Activated CD8-positive, alpha-beta memory T cell treated with anti-CD3 and anti-CD28 coated beads for 36 hours (primary cell): ENCODE measurements at regions not wholly inside any gene's neighbourhood (a gene's known extent, or its start where the extent isn't known, plus 50 kb on each side); places are given as distances from the start of the nearest gene placed in this dataset.
"Not testable (repeated sequence)": the region's sequence is repeated elsewhere in the genome, so short reads cannot be mapped to it uniquely, and the experiment has no call there.

Experiments
- CTCF ChIA-PET: fragments of 350-600 bp; sonication (Branson Sonifier 250); formaldehyde crosslinking; loops from one replicate; lab custom pipeline; 2021; ENCODE audit warnings: antibody characterized with exemption; lab: Charles Lee
- POLR2A ChIA-PET: fragments of 350-600 bp; sonication (Branson Sonifier 250); formaldehyde crosslinking; loops from one replicate; lab custom pipeline; 2021; ENCODE audit warnings: antibody characterized with exemption; lab: Charles Lee

DNA sequence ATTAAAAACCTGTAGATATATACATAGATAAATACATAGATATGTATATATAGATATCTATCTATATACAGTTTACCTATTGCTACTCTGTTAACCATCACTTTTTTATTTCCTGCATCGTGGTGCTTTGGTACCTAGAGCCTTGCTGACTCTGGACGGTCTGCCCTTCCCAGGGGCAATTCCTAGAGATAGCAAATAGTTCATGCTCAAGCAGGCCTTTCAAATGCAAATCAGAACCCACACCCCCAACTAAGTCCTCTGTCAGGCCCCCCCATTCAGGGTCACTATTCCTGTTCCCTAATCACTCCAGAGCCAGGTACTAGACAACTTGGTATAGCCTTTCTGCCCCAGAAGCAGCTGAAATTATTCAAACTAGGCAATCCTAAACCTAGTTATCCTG is 273.5 kb upstream of the ADGRL3 start:
- POLR2A ChIA-PET = no interaction called here
- CTCF ChIA-PET = no interaction called here

DNA sequence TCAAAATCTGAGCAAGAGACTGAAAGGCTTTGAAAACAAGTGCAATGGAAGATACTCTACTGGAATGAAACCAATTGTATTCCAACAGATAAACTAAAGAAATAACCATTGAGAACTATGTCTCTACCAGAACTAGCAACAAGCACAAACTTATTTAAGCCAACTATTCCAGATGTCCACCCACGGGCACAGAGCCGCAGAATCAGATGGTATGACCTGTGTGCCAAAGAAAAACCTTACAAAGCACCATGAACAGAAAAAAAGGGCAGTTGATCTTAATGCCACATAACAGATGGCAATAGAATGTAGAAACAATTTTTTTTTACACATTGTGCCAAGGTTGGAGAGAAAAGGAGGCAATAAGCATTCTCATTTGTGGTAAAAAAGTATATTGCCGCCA is 269.3 kb upstream of the ADGRL3 start:
- ChIA-PET CTCF (no interaction called here), POLR2A (no interaction called here)

DNA sequence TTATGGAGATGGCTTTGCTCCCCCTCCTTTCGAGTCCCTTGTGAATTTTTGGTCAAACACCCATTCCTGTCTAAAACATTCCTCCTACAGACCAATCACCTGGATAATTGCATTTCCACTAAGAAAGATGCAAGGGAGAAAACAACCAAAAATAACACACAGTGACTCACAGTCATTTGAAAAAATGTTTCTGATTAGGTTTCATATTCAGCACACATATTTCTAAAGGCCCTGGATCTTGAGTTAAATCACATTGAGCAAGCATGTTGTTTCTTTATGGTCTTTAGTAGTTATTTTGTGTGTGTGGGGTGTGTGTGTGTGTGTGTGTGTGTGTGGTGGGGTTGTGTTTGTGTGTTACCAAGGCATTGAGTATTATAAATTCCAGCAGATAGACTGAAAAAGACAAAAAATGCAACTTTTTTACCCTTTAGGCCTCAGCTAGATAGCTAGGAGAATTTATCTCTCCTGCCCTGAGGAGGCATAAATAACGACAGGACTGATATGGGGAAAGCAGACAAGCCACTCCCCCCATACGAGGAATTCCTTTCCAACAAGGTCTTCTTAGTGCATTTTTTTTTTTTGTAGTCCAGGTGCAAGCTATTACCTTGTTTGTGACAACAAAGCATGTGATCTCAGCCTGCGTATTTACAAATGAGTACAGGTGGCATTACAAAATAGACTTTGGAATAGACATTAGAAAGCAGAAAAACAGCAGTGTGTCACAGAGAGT is 265.4 kb upstream of the ADGRL3 start:
- POLR2A ChIA-PET = no interaction called here
- CTCF ChIA-PET = interaction anchor here (0.7 kb wide), 1 partner anchor 218 kb away, joined by 5 read pairs; no protein-coding TSS in a partner anchor

DNA sequence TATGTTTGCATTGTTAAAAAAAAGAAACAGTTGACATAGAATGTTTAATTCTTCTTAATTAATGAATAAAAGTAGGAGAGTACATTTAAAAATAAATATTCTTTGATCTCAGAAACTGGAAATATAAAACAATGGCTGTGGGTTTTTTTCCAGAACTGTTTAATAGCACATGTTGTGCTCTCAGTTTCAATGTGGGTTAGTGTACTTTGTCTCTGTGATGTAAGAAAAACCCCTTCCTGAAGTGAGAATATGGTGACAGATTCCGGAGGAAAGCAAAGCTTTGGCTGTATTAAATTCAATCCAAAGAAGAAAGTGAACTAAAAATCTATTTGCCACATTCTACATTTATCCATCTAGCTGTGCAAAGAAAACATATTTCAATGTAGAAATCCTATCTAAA is 261.9 kb upstream of the ADGRL3 start:
- CTCF ChIA-PET = no interaction called here
- POLR2A ChIA-PET = no interaction called here

DNA sequence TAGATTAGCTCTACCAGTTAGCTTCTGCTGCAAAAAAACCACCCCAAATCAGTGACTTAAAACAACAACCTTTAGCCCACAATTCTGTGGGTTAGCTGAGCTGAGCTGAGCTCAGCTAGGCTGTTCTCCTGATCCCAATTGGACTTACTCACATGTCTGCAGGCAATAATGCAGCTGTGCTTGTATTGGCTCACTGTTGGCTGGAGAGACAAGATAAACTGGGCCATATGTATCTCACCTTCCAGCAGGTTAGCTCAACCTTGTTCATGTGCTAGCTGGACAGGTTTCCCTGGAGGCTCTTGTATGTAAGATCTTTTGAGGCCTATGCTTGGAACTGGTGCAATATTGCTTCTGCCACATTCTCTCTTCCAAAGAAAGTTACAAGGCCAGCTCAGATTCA is 261.5 kb upstream of the ADGRL3 start:
- POLR2A ChIA-PET = no interaction called here
- CTCF ChIA-PET = no interaction called here

DNA sequence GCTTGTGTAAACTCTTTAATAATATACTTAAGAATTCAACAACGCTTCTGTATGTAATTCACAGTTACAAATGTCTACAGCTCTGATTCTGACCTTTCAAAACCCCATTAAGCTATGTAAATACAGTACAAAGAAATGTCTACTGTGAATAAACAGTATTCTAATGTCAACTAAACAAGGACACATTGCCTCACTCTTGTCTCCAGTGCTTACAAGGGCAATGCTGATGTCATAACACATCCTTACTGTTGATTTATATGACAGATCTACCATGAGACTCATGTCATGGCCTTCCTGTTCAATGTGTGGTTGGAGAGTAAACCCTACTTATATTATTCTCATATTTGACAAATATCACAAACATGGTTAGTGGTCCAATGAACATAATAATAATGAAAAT is 256.1 kb upstream of the ADGRL3 start:
- ChIA-PET CTCF (no interaction called here), POLR2A (no interaction called here)

DNA sequence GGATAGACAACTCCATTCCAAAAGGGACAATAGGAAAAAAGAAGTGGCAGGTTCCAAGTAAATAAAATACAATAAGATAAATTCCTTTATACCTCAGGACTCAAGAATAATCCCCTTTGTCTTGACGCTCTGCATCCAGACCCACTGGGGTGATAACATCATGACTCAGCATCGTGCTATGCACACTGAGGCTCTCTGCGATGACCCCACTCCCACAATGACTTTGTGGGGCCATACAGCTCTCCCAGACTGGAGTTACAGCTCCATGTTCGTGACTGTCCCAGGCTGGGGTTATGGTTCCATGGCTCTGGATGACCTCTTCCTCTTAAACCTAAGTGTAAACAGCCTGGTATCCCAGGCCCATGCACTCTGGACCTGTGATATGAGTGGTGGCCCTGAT is 254.5 kb upstream of the ADGRL3 start:
- ChIA-PET POLR2A (no interaction called here), CTCF (no interaction called here)

DNA sequence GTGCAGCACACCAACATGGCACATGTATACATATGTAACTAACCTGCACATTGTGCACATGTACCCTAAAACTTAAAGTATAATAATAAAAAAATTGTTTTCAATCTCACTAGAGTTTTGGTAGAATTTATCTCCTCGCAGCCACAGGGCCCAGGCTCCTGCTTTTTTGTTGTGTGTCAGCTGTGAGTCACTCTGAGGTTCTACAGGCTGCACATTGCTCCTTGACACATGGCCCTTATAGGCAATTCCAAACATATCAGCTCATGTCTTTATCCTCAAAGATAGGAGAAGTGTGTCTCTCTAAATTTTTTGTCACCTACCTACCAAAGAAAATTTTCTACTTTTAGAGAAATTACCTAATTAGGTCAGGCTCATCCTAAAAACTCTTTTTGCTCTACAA is 252.1 kb upstream of the ADGRL3 start:
- ChIA-PET POLR2A (no interaction called here), CTCF (no interaction called here)

DNA sequence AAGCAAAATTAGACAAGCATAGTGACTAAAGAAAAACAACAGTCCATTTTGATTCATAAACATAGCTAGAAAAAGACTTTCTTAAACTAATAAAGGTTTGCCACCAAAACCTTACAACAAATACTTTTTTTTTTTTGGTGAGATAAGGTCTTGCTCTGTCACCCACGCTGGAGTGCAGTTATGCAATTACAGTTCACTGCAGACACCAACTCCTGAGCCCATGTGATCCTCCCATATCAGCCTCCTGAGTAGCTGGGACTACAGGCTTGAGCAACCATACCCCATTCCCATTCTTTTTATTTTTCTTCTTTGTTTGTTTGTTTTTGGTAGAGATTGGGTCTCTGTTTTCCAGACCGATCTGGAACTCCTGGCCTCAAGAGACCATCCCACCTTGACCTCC is 247.2 kb upstream of the ADGRL3 start:
- CTCF ChIA-PET = no interaction called here
- POLR2A ChIA-PET = no interaction called here

DNA sequence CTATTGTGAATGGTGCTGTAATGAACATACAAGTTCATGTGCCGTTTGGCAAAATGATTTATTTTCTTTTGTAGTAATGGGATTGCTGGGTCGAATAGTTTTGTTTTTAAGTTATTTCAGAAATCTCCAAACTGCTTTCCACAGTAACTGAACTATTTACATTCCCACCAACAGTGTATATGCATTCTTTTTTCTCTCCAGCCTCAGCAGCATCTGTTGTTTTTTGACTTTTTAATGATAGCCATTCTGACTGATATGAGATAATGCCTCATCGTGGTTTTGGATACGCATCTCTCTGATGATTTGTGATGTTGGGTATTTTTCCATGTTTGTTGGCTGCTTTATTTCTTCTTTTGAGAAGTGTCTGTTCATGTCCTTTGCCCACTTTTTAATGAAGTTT is 246.3 kb upstream of the ADGRL3 start:
- CTCF ChIA-PET = no interaction called here
- POLR2A ChIA-PET = no interaction called here

DNA sequence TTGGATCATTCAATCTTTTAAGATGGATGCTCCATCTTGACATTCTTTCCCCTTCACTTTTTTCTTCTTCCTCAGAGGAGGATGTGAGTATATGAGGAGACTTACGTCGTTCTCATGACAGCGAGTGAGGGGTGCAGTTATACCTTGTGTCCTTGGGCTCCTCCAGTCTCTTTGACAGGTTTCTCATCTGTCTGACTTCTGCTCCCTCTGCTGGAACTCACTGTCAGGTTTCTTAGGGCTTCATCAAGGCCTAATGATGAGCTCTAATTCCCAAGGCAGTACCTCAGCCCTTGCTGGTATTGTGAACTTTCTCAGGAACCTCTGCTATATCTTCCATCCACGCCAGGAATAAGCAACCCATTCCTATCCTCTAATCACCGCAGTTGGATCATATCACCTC is 237.8 kb upstream of the ADGRL3 start:
- ChIA-PET CTCF (no interaction called here), POLR2A (no interaction called here)

DNA sequence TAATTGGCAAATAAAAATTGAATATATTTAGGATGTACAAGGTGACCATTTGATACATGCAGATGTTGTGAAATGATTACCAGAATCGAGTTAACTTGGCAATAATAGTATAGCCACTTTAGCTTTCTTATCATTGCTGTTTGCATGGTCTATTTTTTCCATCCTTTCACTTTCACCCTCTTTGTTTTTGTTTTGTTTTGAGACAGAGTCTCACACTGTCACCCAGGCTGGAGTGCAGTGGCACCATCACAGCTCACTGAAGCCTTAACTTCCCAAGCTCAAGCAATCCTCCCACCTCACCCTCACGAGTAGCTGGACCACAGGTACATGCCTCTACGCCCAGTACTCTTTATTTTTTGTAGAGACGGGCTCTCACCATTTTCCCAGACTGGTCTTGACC is 218.6 kb upstream of the ADGRL3 start:
- ChIA-PET POLR2A (no interaction called here), CTCF (no interaction called here)

DNA sequence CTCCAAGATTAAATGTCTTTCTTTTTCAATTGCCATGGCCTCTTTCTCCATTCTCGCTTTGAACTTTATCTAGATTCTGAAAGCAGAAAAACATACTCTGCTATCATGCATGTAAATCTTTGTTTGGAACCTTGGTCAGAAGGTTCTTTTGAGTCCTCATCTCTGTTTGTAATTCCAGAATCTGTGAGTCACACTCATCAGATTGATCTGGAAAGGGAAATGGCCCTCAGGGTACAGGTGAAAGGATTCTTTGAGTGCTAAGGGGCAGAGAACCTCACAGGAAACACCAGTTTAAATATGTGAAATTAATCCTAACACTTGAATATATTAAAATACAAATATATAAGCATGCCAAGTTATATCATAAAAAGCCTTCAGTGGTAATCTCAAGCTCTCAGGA is 211.0 kb upstream of the ADGRL3 start:
- POLR2A ChIA-PET = no interaction called here
- CTCF ChIA-PET = no interaction called here

DNA sequence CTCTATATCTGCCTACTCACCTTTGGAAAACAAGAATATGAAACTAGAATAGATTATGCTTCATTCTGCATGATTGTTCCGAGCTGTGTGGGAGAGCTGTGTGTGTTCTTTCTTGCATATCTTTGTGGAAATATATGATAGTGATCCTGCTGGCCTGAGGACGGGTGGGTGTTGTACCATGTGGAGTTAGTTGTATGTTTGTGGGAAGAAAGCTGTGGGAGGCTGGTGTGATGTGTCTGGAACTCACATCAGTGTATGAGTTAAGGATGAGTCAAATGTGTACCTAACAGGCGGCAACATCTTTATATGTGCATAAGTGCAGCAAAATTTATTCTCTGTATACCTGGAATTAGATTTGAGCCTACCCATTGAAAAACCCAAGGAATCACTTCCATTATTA is 208.1 kb upstream of the ADGRL3 start:
- ChIA-PET CTCF (no interaction called here), POLR2A (no interaction called here)

DNA sequence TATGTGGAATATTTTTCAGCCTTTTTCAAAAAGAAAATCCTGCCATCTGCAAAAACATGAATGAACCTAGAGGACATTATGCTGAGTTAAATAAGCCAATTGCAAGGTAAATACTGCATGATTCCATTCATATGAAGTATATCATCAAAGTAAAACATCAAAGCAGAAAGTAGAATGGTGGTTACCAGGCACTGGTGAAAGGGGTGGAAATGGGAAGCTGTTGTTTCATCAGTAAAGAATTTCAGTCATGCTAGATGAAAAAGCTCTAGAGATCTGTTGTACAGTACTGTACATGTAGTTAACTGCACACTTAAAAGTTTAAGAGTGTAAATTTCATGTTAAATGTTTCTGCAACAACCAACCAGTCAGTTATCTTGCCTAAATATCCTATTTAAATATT is 196.8 kb upstream of the ADGRL3 start:
- ChIA-PET POLR2A (no interaction called here), CTCF (no interaction called here)

DNA sequence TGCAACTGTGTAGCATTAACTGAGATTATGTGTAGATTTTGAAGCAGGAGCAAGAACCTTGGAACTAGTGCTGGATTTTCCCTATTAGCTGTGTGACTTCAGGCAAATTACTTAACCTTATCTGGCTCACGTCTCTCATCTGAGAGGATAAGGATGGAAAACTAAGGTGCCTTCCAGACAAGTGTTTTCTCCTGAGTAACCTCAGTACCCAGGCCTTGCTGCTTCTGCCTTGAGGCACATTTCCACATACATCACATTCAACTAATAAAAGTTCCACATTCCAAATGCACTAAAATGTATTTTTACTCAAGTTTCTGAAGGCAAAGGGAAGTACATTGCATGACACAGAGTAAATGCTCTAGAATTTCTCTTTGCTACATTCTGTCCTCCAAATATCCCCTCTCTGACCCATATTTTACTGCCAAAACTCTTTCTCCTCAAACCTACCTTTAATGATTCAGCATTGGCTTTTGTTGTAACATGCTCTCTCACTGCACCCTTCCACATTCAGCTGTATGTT is 195.4 kb upstream of the ADGRL3 start:
- POLR2A ChIA-PET = no interaction called here
- CTCF ChIA-PET = no interaction called here

DNA sequence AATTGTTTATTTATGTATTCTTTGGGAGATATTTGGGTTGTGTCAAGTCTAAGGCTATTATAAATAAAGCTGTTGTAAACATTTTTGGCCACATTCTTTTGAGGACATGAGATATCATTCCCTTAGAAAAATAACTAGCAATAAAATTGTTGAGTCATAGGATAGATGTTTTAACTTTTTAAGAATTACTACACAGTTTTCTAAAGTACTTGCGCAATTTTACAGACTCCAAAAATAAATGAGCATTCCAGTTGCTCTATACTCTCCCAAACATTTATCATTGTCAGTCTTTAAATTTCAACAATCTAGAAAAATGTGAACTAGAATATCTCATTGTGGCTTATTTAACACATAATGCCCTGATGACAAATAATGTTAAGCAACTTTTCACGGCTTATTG is 189.1 kb upstream of the ADGRL3 start:
- ChIA-PET POLR2A (no interaction called here), CTCF (no interaction called here)

DNA sequence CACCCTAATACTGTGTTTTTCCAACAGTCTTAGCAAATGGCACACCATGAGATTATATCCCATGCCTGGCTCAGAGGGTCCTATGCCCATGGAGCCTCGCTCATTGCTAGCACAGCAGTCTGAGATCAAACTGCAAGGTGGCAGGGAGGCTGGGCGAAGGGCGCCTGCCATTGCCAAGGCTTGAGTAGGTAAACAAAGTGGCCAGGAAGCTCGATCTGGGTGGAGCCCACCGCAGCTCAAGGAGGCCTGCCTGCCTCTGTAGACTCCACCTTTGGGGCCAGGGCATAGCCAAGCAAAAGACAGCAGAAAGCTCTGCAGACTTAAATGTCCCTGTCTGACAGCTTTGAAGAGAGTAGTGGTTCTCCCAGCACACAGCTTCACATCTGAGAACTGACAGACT is 188.2 kb upstream of the ADGRL3 start:
- POLR2A ChIA-PET, CTCF ChIA-PET: not testable (repeated sequence)

DNA sequence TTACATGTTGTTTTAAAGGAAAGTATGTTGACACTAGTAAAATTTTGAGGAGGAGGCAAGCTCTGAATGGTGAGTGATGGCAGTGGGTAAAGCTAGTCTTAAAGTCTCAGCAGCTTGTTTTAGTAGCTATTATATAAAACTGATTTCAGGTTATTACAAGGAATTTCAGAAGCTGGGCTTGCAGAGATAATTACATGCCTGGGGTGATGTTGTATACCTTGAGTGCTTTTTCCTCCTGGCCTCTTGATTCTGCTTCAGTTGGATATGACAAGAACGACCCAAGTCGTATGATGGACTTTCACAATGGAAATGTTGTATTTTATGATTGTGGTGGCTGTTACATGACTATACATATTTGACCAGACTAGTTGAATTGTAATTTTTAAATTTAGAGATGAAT is 175.5 kb upstream of the ADGRL3 start:
- POLR2A ChIA-PET = no interaction called here
- CTCF ChIA-PET = no interaction called here

DNA sequence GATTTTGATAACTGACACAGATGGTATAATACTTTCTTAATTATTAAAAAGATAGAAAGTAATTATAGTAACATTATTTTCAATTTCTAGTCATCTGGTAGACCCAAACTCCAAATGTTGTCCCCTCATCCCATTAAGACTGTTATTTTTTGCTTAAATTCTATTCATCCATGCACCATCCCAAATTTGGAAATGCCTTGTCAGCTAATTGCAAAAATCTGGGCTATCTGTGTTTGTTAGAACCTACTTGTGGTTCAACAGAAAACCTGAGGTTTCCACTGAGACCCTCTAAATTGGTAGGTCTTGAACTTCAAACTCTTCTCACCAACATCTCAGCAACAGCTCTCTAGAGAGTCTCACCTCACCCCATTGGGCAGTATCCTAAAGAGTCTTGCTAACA is 172.2 kb upstream of the ADGRL3 start:
- POLR2A ChIA-PET = no interaction called here
- CTCF ChIA-PET = no interaction called here

DNA sequence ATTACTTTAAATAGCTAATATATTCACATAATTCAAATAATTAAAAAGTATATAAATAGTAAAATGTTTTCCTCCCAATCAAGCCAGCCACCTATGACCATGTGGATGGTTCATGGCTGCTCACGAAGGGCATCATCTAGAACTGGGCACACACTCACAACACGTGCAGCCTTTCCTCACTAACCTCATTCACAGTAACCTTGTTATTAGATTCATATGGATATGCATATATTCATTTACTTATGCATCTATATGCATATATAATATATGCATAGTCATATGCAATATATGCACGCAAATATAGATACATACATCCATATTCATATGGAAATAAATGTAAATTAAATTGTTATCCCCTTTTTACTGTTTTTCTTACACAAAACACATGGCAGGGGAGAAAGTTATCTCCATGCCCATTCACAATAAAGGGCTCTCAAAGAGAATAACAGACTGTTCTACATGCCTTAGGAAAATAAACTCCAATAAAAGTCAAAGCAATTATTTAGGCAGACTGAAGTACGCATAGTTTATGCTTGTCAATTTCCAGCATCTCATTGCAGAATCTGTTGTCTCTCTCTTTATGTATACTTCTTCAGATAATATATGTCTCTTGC is 163.9 kb upstream of the ADGRL3 start:
- ChIA-PET CTCF (no interaction called here), POLR2A (no interaction called here)

DNA sequence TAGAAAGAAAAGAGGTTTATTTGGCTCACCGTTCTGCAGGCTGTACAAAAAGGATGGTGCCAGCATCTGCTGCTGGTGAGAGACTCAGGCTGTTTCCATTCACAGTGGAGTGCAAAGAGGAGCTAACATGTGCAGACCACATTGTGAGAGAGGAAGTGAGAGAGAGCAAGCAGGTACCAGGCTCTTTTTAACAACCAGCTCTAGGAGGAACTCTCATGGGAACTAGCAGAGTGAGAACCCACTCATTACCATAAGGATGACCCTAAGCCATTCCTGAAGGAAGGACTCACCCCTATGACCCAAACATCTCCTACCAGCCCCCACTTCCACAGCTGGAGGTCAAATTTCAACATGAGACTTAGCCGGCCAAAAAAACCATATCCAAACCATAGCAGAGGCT is 158.6 kb upstream of the ADGRL3 start:
- ChIA-PET POLR2A (no interaction called here), CTCF (no interaction called here)
